Tibial artery (tissue), 4 donors: ENCODE measurements at regions not wholly inside any gene's neighbourhood (a gene's known extent, or its start where the extent isn't known, plus 50 kb on each side); places are given as distances from the start of the nearest gene placed in this dataset.

Experiments used
- DNase-seq, 2 donors: peaks; one replicate each; pipeline ENCODE4 v3.0.0-alpha.2; 2019
- H3K27ac ChIP-seq, 2 donors: fragments of 200-600 bp; sonication (generic) in 1 of 2; 1 replicate in 1 of 2; 2 replicates in 1 of 2; pipeline ENCODE4 v1.5.1; 2018 to 2019; ENCODE audit warnings: mild to moderate bottlenecking in 1 of 2
- H3K27me3 ChIP-seq, 2 donors: fragments of 200-600 bp; sonication (generic) in 1 of 2; one replicate each; pipeline versions ENCODE4 v1.5.1 to v1.6.0; 2016 to 2019
- H3K36me3 ChIP-seq, 3 donors: fragments of 200-600 bp; sonication (generic) in 2 of 3; one replicate each; pipeline ENCODE4 v1.5.1; 2016 to 2019; ENCODE audit warnings: mild to moderate bottlenecking in 2 of 3
- H3K4me1 ChIP-seq, 4 donors: fragments of 200-600 bp; sonication (generic) in 2 of 4; 1 replicate in 3 of 4; 2 replicates in 1 of 4; pipeline ENCODE4 v1.5.1; 2016 to 2019
- H3K4me3 ChIP-seq, 2 donors: fragments of 200-600 bp; sonication (generic) in 1 of 2; 1 replicate in 1 of 2; 2 replicates in 1 of 2; pipeline ENCODE4 v1.5.1; 2018 to 2019; ENCODE audit warnings: mild to moderate bottlenecking in 2 of 2
- H3K9me3 ChIP-seq, 3 donors: fragments of 200-600 bp; sonication (generic) in 1 of 3; one replicate each; pipeline ENCODE4 v1.5.1; 2016 to 2019
- CTCF ChIP-seq, 2 experiments: fragments of 200-600 bp in 1 of 2; fragments of 450-650 bp in 1 of 2; IDR thresholded peaks; one replicate each; pipeline ENCODE4 v1.5.1; 2017 to 2019; ENCODE audit warnings: antibody characterized with exemption in 2 of 2, mild to moderate bottlenecking in 1 of 2, moderate library complexity in 1 of 2
- intact Hi-C: fragments of 100-400 bp; cut with DNase I; formaldehyde crosslinking; loops from one replicate; pipeline ENCODE4 v1.15.0; 2023; ENCODE audit warnings: low total_unique reads

DNA sequence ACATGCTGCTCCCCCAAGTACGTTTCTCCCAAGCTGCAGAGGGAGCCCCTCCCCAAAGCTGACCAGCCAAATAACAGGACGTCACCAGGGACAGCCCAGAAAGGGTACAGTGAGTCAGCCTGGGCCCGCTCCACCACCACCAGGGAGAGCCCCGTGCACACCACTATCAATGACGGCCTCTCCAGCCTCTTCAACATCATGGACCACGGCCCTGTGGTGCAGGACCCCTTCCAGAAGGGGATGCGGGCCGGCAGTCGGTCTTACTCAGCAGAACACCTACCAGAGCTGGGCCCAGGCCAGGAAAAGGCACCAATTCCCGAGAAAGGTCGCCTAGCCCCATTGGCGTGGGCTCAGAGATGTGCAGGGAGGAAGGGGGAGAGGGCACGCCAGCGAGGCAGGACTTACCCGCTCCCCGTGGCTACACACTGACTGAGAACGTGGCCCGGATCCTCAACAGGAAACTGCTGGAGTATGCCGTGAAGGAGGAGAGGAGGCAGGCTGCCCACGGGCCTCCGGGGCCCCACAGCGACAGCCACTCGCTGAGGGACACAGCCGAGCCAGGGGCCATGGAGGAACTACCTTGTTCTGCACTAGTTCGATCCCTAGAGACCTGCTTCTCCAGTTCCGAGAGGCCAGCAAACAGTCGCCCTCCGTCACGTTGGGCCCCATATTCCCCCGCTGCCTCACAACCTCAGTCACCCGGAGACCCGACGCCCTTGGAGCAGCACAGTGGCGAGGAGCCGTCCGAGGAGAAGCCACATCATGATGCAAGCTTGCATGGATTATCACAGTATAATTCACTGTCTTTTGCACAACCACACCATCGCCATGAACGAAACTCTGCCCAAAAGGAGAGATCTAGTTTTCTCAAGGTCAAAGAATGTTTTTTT lies 815.9 kb upstream of the KLHL1 start:
- intact Hi-C loops: no loop called here
- Histone ChIP-seq H3K27me3 (no peaks in the 10 kb centered on the region), H3K27ac (no peak overlapping the region), H3K9me3 (no peaks in the 10 kb centered on the region), H3K4me3 (no peak overlapping the region), H3K36me3 (no peaks in the 10 kb centered on the region), H3K4me1 (no peaks in the 10 kb centered on the region)
- no peak for TF ChIP-seq CTCF (IDR thresholded peaks at IDR 0.05)
- DNase-seq: peak in 1 of 2 donors; percentile 56

- no peak for DNase-seq
- H3K36me3 ChIP-seq: no peaks in the 10 kb centered on the region
- H3K27me3 ChIP-seq: no peaks in the 10 kb centered on the region
- H3K4me3 ChIP-seq: no peak overlapping the region
- no peak overlapping the region for H3K27ac ChIP-seq
- H3K9me3 ChIP-seq: no peaks in the 10 kb centered on the region
- intact Hi-C loops: no loop called here
- H3K4me1 ChIP-seq: no peaks in the 10 kb centered on the region
- no peak for TF ChIP-seq CTCF (IDR thresholded peaks at IDR 0.05)
Measured at GRCh38 chr13:70911286-70911685, 803.0 kb upstream of the KLHL1 start.

DNA sequence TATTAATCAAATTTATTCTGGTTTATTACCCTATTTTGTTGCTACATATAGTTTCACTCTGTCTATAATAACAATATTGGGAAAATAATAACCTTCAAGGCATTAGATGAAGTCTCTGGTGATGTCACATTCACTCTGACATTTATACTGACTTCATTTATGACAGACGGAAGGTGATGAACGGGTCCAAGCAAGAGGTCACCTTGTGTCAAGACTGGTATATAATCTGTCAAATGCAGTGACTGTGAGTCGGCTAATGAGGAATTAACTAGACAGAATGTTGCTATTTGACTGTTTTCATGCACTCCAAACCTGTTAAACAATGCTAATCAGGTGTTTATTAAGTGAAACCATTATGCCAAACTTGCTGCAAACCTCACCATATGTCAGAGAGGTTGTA lies 800.5 kb upstream of the KLHL1 start:
- intact Hi-C loops: no loop called here
- Histone ChIP-seq H3K27ac (no peak overlapping the region), H3K4me3 (no peak overlapping the region), H3K36me3 (no peaks in the 10 kb centered on the region), H3K4me1 (no peaks in the 10 kb centered on the region), H3K27me3 (no peaks in the 10 kb centered on the region), H3K9me3 (no peaks in the 10 kb centered on the region)
- TF ChIP-seq CTCF (IDR thresholded peaks at IDR 0.05): no peak
- no peak for DNase-seq

GRCh38 chr13:70905035-70905434 lies 796.8 kb upstream of the KLHL1 start:
- H3K4me1 ChIP-seq: no peaks in the 10 kb centered on the region
- no peak overlapping the region for H3K4me3 ChIP-seq
- H3K36me3 ChIP-seq: no peaks in the 10 kb centered on the region
- H3K9me3 ChIP-seq: no peaks in the 10 kb centered on the region
- no peak for DNase-seq
- no peak for TF ChIP-seq CTCF (IDR thresholded peaks at IDR 0.05)
- H3K27ac ChIP-seq: no peak overlapping the region
- intact Hi-C loops: no loop called here
- no peaks in the 10 kb centered on the region for H3K27me3 ChIP-seq

GRCh38 chr13:70896136-70896535 lies 787.9 kb upstream of the KLHL1 start:
- no peaks in the 10 kb centered on the region for H3K4me1 ChIP-seq
- H3K9me3 ChIP-seq: no peaks in the 10 kb centered on the region
- no peak for TF ChIP-seq CTCF (IDR thresholded peaks at IDR 0.05)
- intact Hi-C loops: no loop called here
- H3K4me3 ChIP-seq: no peak overlapping the region
- no peak overlapping the region for H3K27ac ChIP-seq
- no peaks in the 10 kb centered on the region for H3K27me3 ChIP-seq
- no peaks in the 10 kb centered on the region for H3K36me3 ChIP-seq
- DNase-seq: no peak
